IMR-90 (cell line): ENCODE measurements at regions not wholly inside any gene's neighbourhood (a gene's known extent, or its start where the extent isn't known, plus 50 kb on each side); places are given as distances from the start of the nearest gene placed in this dataset.

Experiments
- ATAC-seq: fragments of 200-7000 bp; cut with Tn5 transposase; 2 replicates; pipeline ENCODE4 v1.9.1; 2020; ENCODE audit warnings: low read depth, mild to moderate bottlenecking, moderate library complexity
- BruUV-seq: library from RNA; stranded (reverse); fragments of 400-500 nt; replicated peaks from 2 replicates; lab custom pipeline; 2021; lab: Mats Ljungman, UMichigan
- CTCF ChIA-PET: fragments of 300-600 bp; formaldehyde crosslinking; extraction: SDS; loops from one replicate; lab custom pipeline; 2021; ENCODE audit warnings: antibody characterized with exemption; lab: Yijun Ruan, JAX
- POLR2A ChIA-PET: fragments of 300-600 bp; sonication (Branson Sonifier 250); formaldehyde crosslinking; loops from one replicate; lab custom pipeline; 2022; ENCODE audit warnings: antibody characterized with exemption; ENCODE audit not compliant: unreplicated experiment; lab: Charles Lee
- DNase-seq: peaks from one replicate; pipeline ENCODE4 v3.0.0; 2013
- H2AFZ ChIP-seq: replicated peaks from 2 replicates; pipeline ENCODE3; 2013; ENCODE audit warnings: low read length, mild to moderate bottlenecking; ENCODE audit not compliant: poor library complexity
- H2AK5ac ChIP-seq: 2 replicates; pipeline ENCODE4 v1.6.1; 2013; ENCODE audit warnings: low read depth, low read length, inconsistent platforms
- H2AK9ac ChIP-seq: replicated peaks from 2 replicates; pipeline ENCODE3; 2013; ENCODE audit warnings: mild to moderate bottlenecking, low read depth, low read length, moderate library complexity; ENCODE audit not compliant: poor library complexity
- H2BK120ac ChIP-seq: 2 replicates; pipeline ENCODE4 v1.6.1; 2013; ENCODE audit warnings: low read depth, low read length, inconsistent platforms
- H2BK15ac ChIP-seq: 3 replicates; pipeline ENCODE4 v1.6.1; 2013; ENCODE audit warnings: low read depth, low read length, inconsistent platforms
- H2BK20ac ChIP-seq: 2 replicates; pipeline ENCODE4 v1.6.1; 2013; ENCODE audit warnings: low read depth, mild to moderate bottlenecking, inconsistent platforms, low read length, moderate library complexity
- H2BK5ac ChIP-seq: 2 replicates; pipeline ENCODE4 v1.6.1; 2013; ENCODE audit warnings: mild to moderate bottlenecking, low read depth, low read length, inconsistent platforms; ENCODE audit not compliant: poor library complexity, severe bottlenecking
- H3K14ac ChIP-seq: replicated peaks from 2 replicates; pipeline ENCODE4 v1.6.1; 2013; ENCODE audit warnings: low read depth, low read length, inconsistent platforms
- H3K18ac ChIP-seq: 2 replicates; pipeline ENCODE4 v1.6.1; 2013; ENCODE audit warnings: low read depth, low read length, control low read depth
- H3K23ac ChIP-seq: 2 replicates; pipeline ENCODE4 v1.6.1; 2013; ENCODE audit warnings: low read depth, low read length, inconsistent platforms
- H3K27ac ChIP-seq: 2 replicates; pipeline ENCODE4 v1.5.1; 2013; ENCODE audit warnings: mild to moderate bottlenecking, control low read depth, low read length; ENCODE audit not compliant: insufficient read depth
- H3K27me3 ChIP-seq: 2 replicates; pipeline ENCODE4 v1.6.1; 2013; ENCODE audit warnings: low read length; ENCODE audit not compliant: control insufficient read depth, insufficient read depth
- H3K36me3 ChIP-seq: 2 replicates; pipeline ENCODE4 v1.6.1; 2013; ENCODE audit warnings: low read length, mixed read lengths; ENCODE audit not compliant: control insufficient read depth, insufficient read depth
- H3K4ac ChIP-seq: 2 replicates; pipeline ENCODE4 v1.6.1; 2013; ENCODE audit warnings: low read depth, low read length, inconsistent platforms
- H3K4me1 ChIP-seq: 2 replicates; pipeline ENCODE4 v1.6.1; 2013; ENCODE audit warnings: low read length, mixed read lengths; ENCODE audit not compliant: control insufficient read depth, insufficient read depth
- H3K4me2 ChIP-seq: 2 replicates; pipeline ENCODE4 v1.6.1; 2013; ENCODE audit warnings: low read depth, mild to moderate bottlenecking, control low read depth, low read length, moderate library complexity
- H3K4me3 ChIP-seq: 2 replicates; pipeline ENCODE4 v1.5.1; 2013; ENCODE audit warnings: low read depth, mild to moderate bottlenecking, control low read depth, low read length, moderate library complexity; ENCODE audit not compliant: insufficient read depth
- H3K56ac ChIP-seq: 2 replicates; pipeline ENCODE4 v1.6.1; 2013; ENCODE audit warnings: low read length, inconsistent platforms; ENCODE audit not compliant: insufficient read depth; ENCODE audit errors: extremely low read depth
- H3K79me1 ChIP-seq, 2 experiments: 2 replicates each; pipeline ENCODE4 v1.6.1; 2013; ENCODE audit warnings: low read length in 2 of 2, inconsistent platforms in 1 of 2, low read depth in 1 of 2
- H3K9ac ChIP-seq: 2 replicates; pipeline ENCODE4 v1.6.1; 2013; ENCODE audit warnings: low read depth, low read length, control low read depth
- H3K9me1 ChIP-seq: 2 replicates; pipeline ENCODE4 v1.6.1; 2013; ENCODE audit warnings: low read length, inconsistent platforms; ENCODE audit not compliant: insufficient read depth
- H3K9me3 ChIP-seq: 2 replicates; pipeline ENCODE4 v1.6.1; 2013; ENCODE audit warnings: low read length; ENCODE audit not compliant: control insufficient read depth, insufficient read depth
- H4K20me1 ChIP-seq: 2 replicates; pipeline ENCODE4 v1.6.1; 2013; ENCODE audit warnings: low read length, inconsistent platforms; ENCODE audit not compliant: insufficient read depth
- H4K5ac ChIP-seq: 2 replicates; pipeline ENCODE4 v1.6.1; 2013; ENCODE audit warnings: mild to moderate bottlenecking, low read depth, low read length, control low read depth
- H4K8ac ChIP-seq, 2 experiments: 2 replicates each; pipeline ENCODE4 v1.6.1; 2013; ENCODE audit warnings: low read depth in 2 of 2, low read length in 2 of 2, control low read depth in 1 of 2, inconsistent platforms in 1 of 2
- H4K91ac ChIP-seq: 2 replicates; pipeline ENCODE4 v1.6.1; 2013; ENCODE audit warnings: low read depth, low read length, inconsistent platforms; ENCODE audit not compliant: insufficient read depth
- BHLHE40 ChIP-seq: fragments of 150-350 bp; IDR thresholded peaks from 2 replicates; pipeline ENCODE4 v1.6.1; 2016; ENCODE audit warnings: mild to moderate bottlenecking, low read depth, low read length
- CHD1 ChIP-seq: IDR thresholded peaks from 2 replicates; pipeline ENCODE4 v1.6.1; 2012; ENCODE audit warnings: low read depth, low read length, improper control_type of control experiment
- CTCF ChIP-seq: conservative IDR thresholded peaks from 2 replicates; pipeline ENCODE4 v1.5.1; 2012; ENCODE audit warnings: mild to moderate bottlenecking, low read depth, low read length, improper control_type of control experiment
- ELK1 ChIP-seq: fragments of 150-350 bp; IDR thresholded peaks from 2 replicates; pipeline ENCODE4 v1.6.1; 2016; ENCODE audit warnings: low read depth, mild to moderate bottlenecking, low read length, moderate library complexity, borderline replicate concordance
- MAFK ChIP-seq: IDR thresholded peaks from 2 replicates; pipeline ENCODE4 v1.6.1; 2012; ENCODE audit warnings: low read depth, low read length, improper control_type of control experiment
- MAZ ChIP-seq: IDR thresholded peaks from 2 replicates; pipeline ENCODE4 v1.6.1; 2012; ENCODE audit warnings: low read depth, mild to moderate bottlenecking, low read length, improper control_type of control experiment, moderate library complexity, borderline replicate concordance
- MXI1 ChIP-seq: IDR thresholded peaks from 2 replicates; pipeline ENCODE4 v1.6.1; 2012; ENCODE audit warnings: low read depth, mild to moderate bottlenecking, low read length, moderate library complexity, borderline replicate concordance
- POLR2A ChIP-seq: IDR thresholded peaks from 2 replicates; pipeline ENCODE4 v1.6.1; 2012; ENCODE audit warnings: mild to moderate bottlenecking, low read depth, low read length
- RCOR1 ChIP-seq: IDR thresholded peaks from 2 replicates; pipeline ENCODE4 v1.6.1; 2012; ENCODE audit warnings: mild to moderate bottlenecking, low read length, improper control_type of control experiment; ENCODE audit not compliant: insufficient replicate concordance
- RFX5 ChIP-seq: IDR thresholded peaks from 2 replicates; pipeline ENCODE4 v1.8.0; 2012; ENCODE audit warnings: low read depth, mild to moderate bottlenecking, low read length, moderate library complexity
- SMC3 ChIP-seq: fragments of 150-350 bp; IDR thresholded peaks from 2 replicates; pipeline ENCODE4 v1.6.1; 2016; ENCODE audit warnings: low read depth, mild to moderate bottlenecking, antibody characterized with exemption, low read length, moderate library complexity
- WGBS, 2 experiments: methylation state at CpG; one replicate each; pipeline versions ENCODE4 v1.1.5 to v1.1.7; 2013; ENCODE audit warnings: missing lambda C conversion rate in 2 of 2; ENCODE audit not compliant: insufficient read length in 1 of 2; ENCODE audit errors: extremely low coverage in 2 of 2; 5-methylcytosine and 5-hydroxymethylcytosine counted together
- dilution Hi-C: fragments of 300-500 bp; cut with HindIII; formaldehyde crosslinking; loops from one replicate; pipeline ENCODE4 v1.14.3; 2018; ENCODE audit warnings: low sequenced_read_pairs; ENCODE audit not compliant: unreplicated experiment
- in situ Hi-C: fragments of 300-500 bp; cut with MboI; formaldehyde crosslinking; loops from 3 replicates; pipeline ENCODE4 v1.14.3; 2019; ENCODE audit warnings: low sequenced_read_pairs, inconsistent platforms, mixed read lengths
- intact Hi-C: fragments of 100-400 bp; cut with micrococcal nuclease; formaldehyde crosslinking; loops from 2 replicates; pipeline ENCODE4 v1.10.0; 2022
- TF ChIP-seq, protein P1 (sequence below): fragments of 150-350 bp; IDR thresholded peaks from 2 replicates; pipeline ENCODE4 v1.6.1; 2017; ENCODE audit warnings: mild to moderate bottlenecking, antibody characterized with exemption, low read length, low read depth

DNA sequence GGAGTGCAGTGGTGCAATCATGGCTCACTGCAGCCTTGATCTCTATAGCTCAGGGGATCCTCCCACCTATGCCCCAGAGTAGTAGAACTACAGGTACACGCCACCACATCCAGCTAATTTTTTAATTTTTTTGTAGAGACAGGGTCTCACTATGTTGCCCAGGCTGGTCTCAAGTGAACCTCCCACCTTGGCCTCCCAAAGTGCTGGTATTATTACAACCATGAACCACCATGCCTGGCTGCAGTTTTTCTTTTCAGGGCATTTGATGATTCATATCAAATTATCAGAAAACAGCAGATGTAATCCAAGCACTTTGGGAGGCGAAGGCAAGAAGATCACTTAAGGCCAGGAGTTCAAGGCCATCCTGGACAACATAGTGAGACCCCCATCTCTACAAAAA, 88.4 kb upstream of the JARID2 start:
- Histone ChIP-seq H3K18ac (no peak overlapping the region), H3K14ac (no peak overlapping the region), H3K9ac (no peak overlapping the region), H3K9me1 (no peaks in the 10 kb centered on the region), H4K5ac (no peak overlapping the region), H3K4me1 (no peaks in the 10 kb centered on the region), H3K36me3 (no peaks in the 10 kb centered on the region), H4K20me1 (no peaks in the 10 kb centered on the region), H4K8ac (no peak overlapping the region), H2BK120ac (no peak overlapping the region), H4K91ac (no peak overlapping the region), H2AFZ (no peak overlapping the region), H3K4me3 (no peak overlapping the region), H2BK15ac (no peak overlapping the region), H3K23ac (no peak overlapping the region), H2AK9ac (no peak overlapping the region), H3K27ac (no peak overlapping the region), H3K79me1 (no peaks in the 10 kb centered on the region), H3K56ac (no peak overlapping the region), H2AK5ac (no peak overlapping the region), H3K27me3 (no peaks in the 10 kb centered on the region), H2BK20ac (no peak overlapping the region), H2BK5ac (no peak overlapping the region), H3K9me3 (no peaks in the 10 kb centered on the region), H3K4me2 (no peak overlapping the region), H3K4ac (no peak overlapping the region)
- intact Hi-C loops, result no loop called here
- CTCF ChIA-PET, result no interaction called here
- DNase-seq, result no peak
- POLR2A ChIA-PET, result no interaction called here
- no TSS peak for BruUV-seq
- TF ChIP-seq ELK1 (no peak), POLR2A (no peak), SMC3 (no peak), MXI1 (no peak), RFX5 (no peak), RCOR1 (no peak), MAZ (no peak), MAFK (no peak), CTCF (no peak), CHD1 (no peak), BHLHE40 (no peak)
- TF ChIP-seq, protein P1, sequence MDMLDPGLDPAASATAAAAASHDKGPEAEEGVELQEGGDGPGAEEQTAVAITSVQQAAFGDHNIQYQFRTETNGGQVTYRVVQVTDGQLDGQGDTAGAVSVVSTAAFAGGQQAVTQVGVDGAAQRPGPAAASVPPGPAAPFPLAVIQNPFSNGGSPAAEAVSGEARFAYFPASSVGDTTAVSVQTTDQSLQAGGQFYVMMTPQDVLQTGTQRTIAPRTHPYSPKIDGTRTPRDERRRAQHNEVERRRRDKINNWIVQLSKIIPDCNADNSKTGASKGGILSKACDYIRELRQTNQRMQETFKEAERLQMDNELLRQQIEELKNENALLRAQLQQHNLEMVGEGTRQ, result no peak
- in situ Hi-C loops, result no loop called here
- no CpG with 5 or more reads among the region's 2 CpGs for WGBS, 2 experiments
- ATAC-seq, result no peak
- dilution Hi-C loops, result no loop called here
